ENCODE measurements at regions not wholly inside any gene's neighbourhood (a gene's known extent, or its start where the extent isn't known, plus 50 kb on each side); places are given as distances from the start of the nearest gene placed in this dataset.

- TF ChIP-seq EZH2 (IDR thresholded peaks at IDR 0.05; ENCODE audit: low read depth): no peak
- no peak for TF ChIP-seq CTCF (conservative IDR thresholded peaks at IDR 0.05)
Observed at GRCh38 chr2:6449343-6449742, 416.4 kb downstream of the CMPK2 start.

Measured in PC-9 (cell line).